ENCODE measurements at regions not wholly inside any gene's neighbourhood (a gene's known extent, or its start where the extent isn't known, plus 50 kb on each side); places are given as distances from the start of the nearest gene placed in this dataset.

DNA sequence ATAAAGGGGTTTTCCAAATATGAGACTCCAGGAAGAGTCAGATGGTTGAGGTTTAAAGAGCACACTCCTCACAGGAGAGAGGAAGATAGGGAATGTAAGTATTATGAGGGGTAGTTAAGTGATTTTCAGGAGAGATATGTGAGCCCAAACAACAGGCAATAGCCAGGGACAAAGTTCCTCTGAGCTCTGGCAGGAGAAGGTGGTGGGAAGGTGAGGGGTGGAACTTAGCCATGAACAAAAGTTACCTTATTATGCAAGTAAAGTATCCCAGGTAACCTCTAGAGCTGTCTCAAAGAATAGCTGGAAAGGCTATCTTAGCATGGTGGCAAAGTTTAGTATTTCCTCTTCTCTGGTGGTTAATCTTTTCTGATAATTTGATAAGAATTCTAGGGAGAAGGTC, 450.5 kb upstream of the PTPRD start:
- no peaks in the 10 kb centered on the region for H3K4me1 ChIP-seq (ENCODE audit: insufficient read depth, low read length)
- no peak overlapping the region for H2AFZ ChIP-seq (ENCODE audit: low read depth, low read length)
- no peak overlapping the region for H3K4me3 ChIP-seq (ENCODE audit: low read depth in 1 of 2, low read length in 2 of 2)
- H3K27ac ChIP-seq (ENCODE audit: low read length), result no peak overlapping the region
- no peaks in the 10 kb centered on the region for H3K27me3 ChIP-seq (ENCODE audit: insufficient read depth, low read length, poor library complexity)
- ATAC-seq (ENCODE audit: insufficient read depth, low read depth) (no peak), DNase-seq (no peak)
- H3K9me3 ChIP-seq (ENCODE audit: insufficient read depth, low read length, severe bottlenecking), result no peaks in the 10 kb centered on the region
- no peaks in the 10 kb centered on the region for H3K79me2 ChIP-seq (ENCODE audit: insufficient read depth, low read length)
- no peak overlapping the region for H3K4me2 ChIP-seq (ENCODE audit: insufficient read depth, low read length)
- H3K36me3 ChIP-seq (ENCODE audit: insufficient read depth, low read length), result no peaks in the 10 kb centered on the region
- TF ChIP-seq, protein P1, sequence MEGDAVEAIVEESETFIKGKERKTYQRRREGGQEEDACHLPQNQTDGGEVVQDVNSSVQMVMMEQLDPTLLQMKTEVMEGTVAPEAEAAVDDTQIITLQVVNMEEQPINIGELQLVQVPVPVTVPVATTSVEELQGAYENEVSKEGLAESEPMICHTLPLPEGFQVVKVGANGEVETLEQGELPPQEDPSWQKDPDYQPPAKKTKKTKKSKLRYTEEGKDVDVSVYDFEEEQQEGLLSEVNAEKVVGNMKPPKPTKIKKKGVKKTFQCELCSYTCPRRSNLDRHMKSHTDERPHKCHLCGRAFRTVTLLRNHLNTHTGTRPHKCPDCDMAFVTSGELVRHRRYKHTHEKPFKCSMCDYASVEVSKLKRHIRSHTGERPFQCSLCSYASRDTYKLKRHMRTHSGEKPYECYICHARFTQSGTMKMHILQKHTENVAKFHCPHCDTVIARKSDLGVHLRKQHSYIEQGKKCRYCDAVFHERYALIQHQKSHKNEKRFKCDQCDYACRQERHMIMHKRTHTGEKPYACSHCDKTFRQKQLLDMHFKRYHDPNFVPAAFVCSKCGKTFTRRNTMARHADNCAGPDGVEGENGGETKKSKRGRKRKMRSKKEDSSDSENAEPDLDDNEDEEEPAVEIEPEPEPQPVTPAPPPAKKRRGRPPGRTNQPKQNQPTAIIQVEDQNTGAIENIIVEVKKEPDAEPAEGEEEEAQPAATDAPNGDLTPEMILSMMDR (IDR thresholded peaks at IDR 0.05; ENCODE audit: borderline replicate concordance, extremely low read depth, low read length, poor library complexity, severe bottlenecking), result no peak
- no peak for TF ChIP-seq EZH2 (IDR thresholded peaks at IDR 0.05; ENCODE audit: borderline replicate concordance, low read depth, low read length, severe bottlenecking)
- no peaks in the 10 kb centered on the region for H4K20me1 ChIP-seq (ENCODE audit: insufficient read depth, low read length)
- no peak overlapping the region for H3K9ac ChIP-seq (ENCODE audit: low read depth, low read length)

DNA sequence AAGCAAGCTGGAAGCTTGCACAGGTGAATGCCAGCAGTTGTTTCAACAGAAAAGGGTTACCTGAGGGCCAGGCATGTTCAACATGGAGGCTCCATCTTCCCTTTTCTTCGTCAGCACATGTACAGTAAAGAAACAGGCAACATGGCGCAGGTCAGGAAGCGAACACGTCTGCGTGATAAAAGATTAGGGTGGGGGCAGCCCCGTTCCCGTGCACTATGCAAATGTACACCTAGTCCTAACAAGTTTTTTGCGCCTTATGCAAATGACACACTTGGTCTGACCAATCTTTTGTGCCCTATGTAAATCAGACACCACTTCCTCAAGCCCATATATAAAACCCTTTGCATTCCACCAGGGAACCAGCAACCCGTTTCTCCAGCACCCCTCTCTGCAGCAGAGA, 452.1 kb upstream of the PTPRD start:
- DNase-seq, result no peak
- TF ChIP-seq EZH2 (IDR thresholded peaks at IDR 0.05; ENCODE audit: borderline replicate concordance, low read depth, low read length, severe bottlenecking), result no peak
- Histone ChIP-seq H3K9me3 (ENCODE audit: insufficient read depth, low read length, severe bottlenecking) (no peaks in the 10 kb centered on the region), H2AFZ (ENCODE audit: low read depth, low read length) (no peak overlapping the region), H3K27ac (ENCODE audit: low read length) (no peak overlapping the region), H4K20me1 (ENCODE audit: insufficient read depth, low read length) (no peaks in the 10 kb centered on the region), H3K27me3 (ENCODE audit: insufficient read depth, low read length, poor library complexity) (no peaks in the 10 kb centered on the region), H3K36me3 (ENCODE audit: insufficient read depth, low read length) (no peaks in the 10 kb centered on the region), H3K4me3 (ENCODE audit: low read depth in 1 of 2, low read length in 2 of 2) (no peak overlapping the region), H3K9ac (ENCODE audit: low read depth, low read length) (no peak overlapping the region), H3K4me1 (ENCODE audit: insufficient read depth, low read length) (no peaks in the 10 kb centered on the region), H3K4me2 (ENCODE audit: insufficient read depth, low read length) (no peak overlapping the region), H3K79me2 (ENCODE audit: insufficient read depth, low read length) (no peaks in the 10 kb centered on the region)
- no peak for ATAC-seq (ENCODE audit: insufficient read depth, low read depth)

DNA sequence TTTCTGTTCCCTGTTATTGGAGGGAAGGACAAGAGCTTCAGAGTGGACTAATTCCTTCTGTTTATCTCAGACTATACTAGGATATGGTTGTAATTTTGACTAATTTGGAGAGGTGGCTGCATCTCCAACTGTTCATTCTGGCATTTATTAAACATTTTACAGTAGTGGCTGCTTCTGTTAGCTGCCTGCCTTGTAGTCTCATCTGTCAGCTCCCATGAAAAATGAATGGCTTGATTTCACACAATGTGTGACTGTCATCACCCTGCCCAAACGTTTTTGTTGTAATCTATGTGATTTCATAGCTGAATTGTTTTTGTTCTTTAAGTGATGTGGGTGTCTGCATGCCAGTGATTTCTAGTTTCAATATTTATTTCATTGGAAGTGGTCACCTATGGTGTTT, 459.4 kb upstream of the PTPRD start:
- H3K36me3 ChIP-seq (ENCODE audit: insufficient read depth, low read length), result no peaks in the 10 kb centered on the region
- TF ChIP-seq, protein P1 (IDR thresholded peaks at IDR 0.05; ENCODE audit: borderline replicate concordance, extremely low read depth, low read length, poor library complexity, severe bottlenecking), result no peak
- no peak for TF ChIP-seq EZH2 (IDR thresholded peaks at IDR 0.05; ENCODE audit: borderline replicate concordance, low read depth, low read length, severe bottlenecking)
- no peaks in the 10 kb centered on the region for H3K4me1 ChIP-seq (ENCODE audit: insufficient read depth, low read length)
- H4K20me1 ChIP-seq (ENCODE audit: insufficient read depth, low read length), result no peaks in the 10 kb centered on the region
- H3K79me2 ChIP-seq (ENCODE audit: insufficient read depth, low read length), result no peaks in the 10 kb centered on the region
- H3K9me3 ChIP-seq (ENCODE audit: insufficient read depth, low read length, severe bottlenecking), result no peaks in the 10 kb centered on the region
- no peak overlapping the region for H2AFZ ChIP-seq (ENCODE audit: low read depth, low read length)
- H3K4me3 ChIP-seq (ENCODE audit: low read depth in 1 of 2, low read length in 2 of 2), result no peak overlapping the region
- H3K27ac ChIP-seq (ENCODE audit: low read length), result no peak overlapping the region
- ATAC-seq (ENCODE audit: insufficient read depth, low read depth), result no peak
- H3K27me3 ChIP-seq (ENCODE audit: insufficient read depth, low read length, poor library complexity), result no peaks in the 10 kb centered on the region
- H3K4me2 ChIP-seq (ENCODE audit: insufficient read depth, low read length), result no peak overlapping the region
- no peak for DNase-seq
- no peak overlapping the region for H3K9ac ChIP-seq (ENCODE audit: low read depth, low read length)

DNA sequence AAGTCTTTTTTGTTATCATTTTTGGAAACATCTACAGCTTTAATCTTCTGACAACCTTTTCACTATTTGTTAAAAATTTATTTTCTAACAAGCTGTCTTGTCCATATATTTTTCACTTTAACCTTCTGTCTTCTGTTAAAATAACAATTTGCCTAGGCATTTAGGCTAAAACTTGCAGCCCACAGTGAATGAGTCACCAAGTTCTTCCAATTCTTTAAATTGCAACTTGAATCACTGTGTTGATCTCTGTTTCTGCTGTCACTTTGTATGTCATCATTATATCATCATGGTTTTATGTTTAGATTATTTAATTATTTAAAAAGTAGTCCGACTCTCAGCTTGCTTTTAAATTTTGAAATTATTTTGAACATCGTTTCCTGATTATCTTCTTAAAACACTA, 473.8 kb upstream of the PTPRD start:
- Histone ChIP-seq H4K20me1 (ENCODE audit: insufficient read depth, low read length) (no peaks in the 10 kb centered on the region), H3K79me2 (ENCODE audit: insufficient read depth, low read length) (no peaks in the 10 kb centered on the region), H3K4me2 (ENCODE audit: insufficient read depth, low read length) (no peak overlapping the region), H3K27me3 (ENCODE audit: insufficient read depth, low read length, poor library complexity) (no peaks in the 10 kb centered on the region), H3K4me3 (ENCODE audit: low read depth in 1 of 2, low read length in 2 of 2) (no peak overlapping the region), H2AFZ (ENCODE audit: low read depth, low read length) (no peak overlapping the region), H3K36me3 (ENCODE audit: insufficient read depth, low read length) (no peaks in the 10 kb centered on the region), H3K4me1 (ENCODE audit: insufficient read depth, low read length) (no peaks in the 10 kb centered on the region), H3K9me3 (ENCODE audit: insufficient read depth, low read length, severe bottlenecking) (no peaks in the 10 kb centered on the region), H3K9ac (ENCODE audit: low read depth, low read length) (no peak overlapping the region), H3K27ac (ENCODE audit: low read length) (no peak overlapping the region)
- DNase-seq (no peak), ATAC-seq (ENCODE audit: insufficient read depth, low read depth) (no peak)
- TF ChIP-seq, protein P1 (IDR thresholded peaks at IDR 0.05; ENCODE audit: borderline replicate concordance, extremely low read depth, low read length, poor library complexity, severe bottlenecking), result no peak
